Activated naive CD4-positive, alpha-beta T cell treated with anti-CD3 and anti-CD28 coated beads for 36 hours (primary cell): ENCODE measurements at regions not wholly inside any gene's neighbourhood (a gene's known extent, or its start where the extent isn't known, plus 50 kb on each side); places are given as distances from the start of the nearest gene placed in this dataset.

Experiments used
- CTCF ChIA-PET: fragments of 350-600 bp; sonication (Branson Sonifier 250); formaldehyde crosslinking; loops from one replicate; lab custom pipeline; 2021; ENCODE audit warnings: antibody characterized with exemption; lab: Charles Lee
- DNase-seq: peaks from one replicate; pipeline ENCODE4 v3.0.0-alpha.2; 2020
- H3K27ac Mint-ChIP-seq: one replicate; pipeline ENCODE4 v1.8.0; 2021; ENCODE audit warnings: mild to moderate bottlenecking, mixed read lengths
- H3K27me3 Mint-ChIP-seq: one replicate; pipeline ENCODE4 v1.8.0; 2021; ENCODE audit warnings: low read depth, mixed read lengths
- H3K36me3 Mint-ChIP-seq: one replicate; pipeline ENCODE4 v1.8.0; 2021; ENCODE audit warnings: low read depth, mixed read lengths
- H3K4me1 Mint-ChIP-seq: one replicate; pipeline ENCODE4 v1.8.0; 2021; ENCODE audit warnings: low read depth, mixed read lengths
- H3K4me3 Mint-ChIP-seq: one replicate; pipeline ENCODE4 v1.8.0; 2021; ENCODE audit warnings: mild to moderate bottlenecking, moderate library complexity, mixed read lengths
- H3K9me3 Mint-ChIP-seq: one replicate; pipeline ENCODE4 v1.8.0; 2021; ENCODE audit warnings: mixed read lengths
- intact Hi-C: fragments of 100-400 bp; cut with micrococcal nuclease; formaldehyde crosslinking; loops from one replicate; pipeline ENCODE4 v1.15.1; 2023

- H3K27me3 Mint-ChIP-seq, result no peaks in the 10 kb centered on the region
- H3K4me3 Mint-ChIP-seq, result no peak overlapping the region
- no peaks in the 10 kb centered on the region for H3K9me3 Mint-ChIP-seq
- no peak overlapping the region for H3K27ac Mint-ChIP-seq
- no peaks in the 10 kb centered on the region for H3K36me3 Mint-ChIP-seq
- intact Hi-C loops, result no loop called here
- H3K4me1 Mint-ChIP-seq, result no peaks in the 10 kb centered on the region
- CTCF ChIA-PET, result interaction anchor here (0.6 kb wide), 1 partner anchor 600 kb away, joined by 3 read pairs; no protein-coding TSS in a partner anchor
- no peak for DNase-seq
Observed at GRCh38 chr1:221087919-221088318, 208.7 kb downstream of the HLX start.

GRCh38 chr1:221089273-221089672 lies 210.0 kb downstream of the HLX start:
- CTCF ChIA-PET, result no interaction called here
- Mint-ChIP-seq H3K4me1 (no peaks in the 10 kb centered on the region), H3K27ac (no peak overlapping the region), H3K27me3 (no peaks in the 10 kb centered on the region), H3K9me3 (no peaks in the 10 kb centered on the region), H3K4me3 (no peak overlapping the region), H3K36me3 (no peaks in the 10 kb centered on the region)
- intact Hi-C loops, result no loop called here
- no peak for DNase-seq

- Mint-ChIP-seq H3K4me1 (no peaks in the 10 kb centered on the region), H3K27ac (no peak overlapping the region), H3K4me3 (no peak overlapping the region), H3K27me3 (no peaks in the 10 kb centered on the region), H3K36me3 (no peaks in the 10 kb centered on the region), H3K9me3 (no peaks in the 10 kb centered on the region)
- DNase-seq, result no peak
- CTCF ChIA-PET, result no interaction called here
- intact Hi-C loops, result no loop called here
Observed at GRCh38 chr1:221089803-221090202, 210.6 kb downstream of the HLX start.

GRCh38 chr1:221093903-221094791 lies 214.9 kb downstream of the HLX start:
- no peak for DNase-seq
- H3K4me3 Mint-ChIP-seq, result no peak overlapping the region
- peaks cover 3% of the 10 kb centered on the region for H3K27me3 Mint-ChIP-seq
- intact Hi-C loops, result no loop called here
- no peak overlapping the region for H3K27ac Mint-ChIP-seq
- CTCF ChIA-PET, result no interaction called here
- H3K4me1 Mint-ChIP-seq, result no peaks in the 10 kb centered on the region
- no peaks in the 10 kb centered on the region for H3K36me3 Mint-ChIP-seq
- H3K9me3 Mint-ChIP-seq, result peaks cover 1% of the 10 kb centered on the region

GRCh38 chr1:221097479-221098281 lies 218.4 kb downstream of the HLX start:
- Mint-ChIP-seq H3K4me3 (no peak overlapping the region), H3K36me3 (no peaks in the 10 kb centered on the region), H3K27me3 (peaks cover 7% of the 10 kb centered on the region), H3K4me1 (peaks cover 2% of the 10 kb centered on the region), H3K9me3 (peaks cover 1% of the 10 kb centered on the region), H3K27ac (no peak overlapping the region)
- no peak for DNase-seq
- intact Hi-C loops, result no loop called here
- CTCF ChIA-PET, result interaction anchor here (0.6 kb wide), 1 partner anchor 502 kb away, joined by 3 read pairs; no protein-coding TSS in a partner anchor

- intact Hi-C loops, result no loop called here
Observed at GRCh38 chr1:221098471-221099405, 219.5 kb downstream of the HLX start.

GRCh38 chr1:221099747-221100595 lies 220.7 kb downstream of the HLX start:
- Mint-ChIP-seq H3K27ac (no peak overlapping the region), H3K36me3 (no peaks in the 10 kb centered on the region), H3K4me3 (no peak overlapping the region), H3K27me3 (peaks cover 11% of the 10 kb centered on the region), H3K9me3 (peaks cover 1% of the 10 kb centered on the region), H3K4me1 (peaks cover 2% of the 10 kb centered on the region)
- no peak for DNase-seq
- intact Hi-C loops, result no loop called here
- CTCF ChIA-PET, result no interaction called here

More at GRCh38 chr1:221098471-221099405, 219.5 kb downstream of the HLX start:
- CTCF ChIA-PET, result no interaction called here
- Mint-ChIP-seq H3K27me3 (peaks cover 7% of the 10 kb centered on the region), H3K9me3 (peaks cover 1% of the 10 kb centered on the region), H3K4me3 (no peak overlapping the region), H3K4me1 (peaks cover 2% of the 10 kb centered on the region), H3K27ac (no peak overlapping the region), H3K36me3 (no peaks in the 10 kb centered on the region)
- DNase-seq, result no peak

GRCh38 chr1:221100611-221101010 lies 221.4 kb downstream of the HLX start:
- no peaks in the 10 kb centered on the region for H3K36me3 Mint-ChIP-seq
- peaks cover 1% of the 10 kb centered on the region for H3K9me3 Mint-ChIP-seq
- DNase-seq, result no peak
- H3K4me3 Mint-ChIP-seq, result no peak overlapping the region
- no peak overlapping the region for H3K27ac Mint-ChIP-seq
- CTCF ChIA-PET, result no interaction called here
- H3K4me1 Mint-ChIP-seq, result peaks cover 2% of the 10 kb centered on the region
- intact Hi-C loops, result no loop called here
- H3K27me3 Mint-ChIP-seq, result peaks cover 11% of the 10 kb centered on the region

GRCh38 chr1:221101807-221102605 lies 222.8 kb downstream of the HLX start:
- H3K27me3 Mint-ChIP-seq, result peaks cover 11% of the 10 kb centered on the region
- H3K4me3 Mint-ChIP-seq, result no peak overlapping the region
- intact Hi-C loops, result no loop called here
- peaks cover 1% of the 10 kb centered on the region for H3K9me3 Mint-ChIP-seq
- no peak for DNase-seq
- no peaks in the 10 kb centered on the region for H3K36me3 Mint-ChIP-seq
- CTCF ChIA-PET, result no interaction called here
- H3K27ac Mint-ChIP-seq, result no peak overlapping the region
- H3K4me1 Mint-ChIP-seq, result peaks cover 2% of the 10 kb centered on the region

GRCh38 chr1:221104596-221104995 lies 225.4 kb downstream of the HLX start:
- Mint-ChIP-seq H3K27me3 (peaks cover 4% of the 10 kb centered on the region), H3K36me3 (no peaks in the 10 kb centered on the region), H3K9me3 (no peaks in the 10 kb centered on the region), H3K27ac (no peak overlapping the region), H3K4me1 (peaks cover 2% of the 10 kb centered on the region), H3K4me3 (no peak overlapping the region)
- CTCF ChIA-PET, result no interaction called here
- intact Hi-C loops, result no loop called here
- no peak for DNase-seq

- intact Hi-C loops, result no loop called here
- no peak overlapping the region for H3K27ac Mint-ChIP-seq
Observed at GRCh38 chr1:221105578-221105977, 226.3 kb downstream of the HLX start.

More at GRCh38 chr1:221105578-221105977, 226.3 kb downstream of the HLX start:
- Mint-ChIP-seq H3K4me1 (peaks cover 1% of the 10 kb centered on the region), H3K9me3 (no peaks in the 10 kb centered on the region), H3K27me3 (peaks cover 3% of the 10 kb centered on the region), H3K4me3 (no peak overlapping the region), H3K36me3 (no peaks in the 10 kb centered on the region)
- CTCF ChIA-PET, result interaction anchor here (0.6 kb wide), 1 partner anchor 1607 kb away, joined by 3 read pairs; the partner anchor contains the start of gene BROX
- no peak for DNase-seq
